CD4-positive, alpha-beta T cell treated with Interleukin-17A for 1 hour (primary cell): ENCODE measurements at regions not wholly inside any gene's neighbourhood (a gene's known extent, or its start where the extent isn't known, plus 50 kb on each side); places are given as distances from the start of the nearest gene placed in this dataset.

Experiments used
- DNase-seq: peaks from one replicate; pipeline ENCODE4 v3.0.0-alpha.2; 2020

GRCh38 chr15:94607176-94607654 is 375.9 kb downstream of the MCTP2 start:
- DNase-seq = no peak

- DNase-seq = no peak
Measured at GRCh38 chr15:94610069-94610468, 378.7 kb downstream of the MCTP2 start.

GRCh38 chr15:94610485-94610884 is 379.1 kb downstream of the MCTP2 start:
- DNase-seq = no peak

DNA sequence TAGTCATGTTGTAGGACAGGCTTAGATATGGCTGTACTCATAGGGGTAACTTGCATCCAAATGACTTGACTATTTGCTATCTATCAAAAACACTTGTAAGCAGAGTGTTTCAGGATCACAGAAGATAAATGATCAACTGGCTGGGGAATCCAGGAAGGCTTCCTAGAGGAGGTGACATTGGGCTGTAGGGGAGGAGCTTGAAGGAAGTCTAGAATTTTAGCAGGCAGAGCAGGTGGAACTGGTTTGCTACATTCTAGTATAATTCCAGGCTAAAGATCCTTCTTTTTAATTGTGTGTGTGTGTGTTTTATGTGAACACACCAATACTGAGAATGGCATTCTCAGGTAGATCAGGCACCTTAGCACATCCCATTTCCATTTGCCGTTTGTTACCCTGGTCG is 380.3 kb downstream of the MCTP2 start:
- no peak for DNase-seq

DNA sequence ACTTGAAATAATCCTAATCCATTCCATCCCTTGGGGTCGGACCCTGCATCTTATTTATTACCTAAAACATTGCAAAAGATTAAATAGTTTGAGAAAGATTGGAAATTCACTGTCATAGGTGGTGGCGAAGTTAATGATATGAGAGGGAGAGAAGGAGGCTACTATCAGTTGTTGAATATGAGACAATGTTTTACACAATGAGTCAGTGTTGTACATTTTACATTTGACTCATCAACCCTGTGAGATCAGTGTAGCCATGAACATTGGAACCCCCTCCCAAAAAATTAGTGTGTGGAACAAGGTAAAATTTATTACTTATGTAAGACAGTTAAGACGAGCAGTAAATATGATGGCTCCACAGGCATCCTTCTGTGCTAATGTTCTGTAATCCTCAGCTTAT is 384.3 kb downstream of the MCTP2 start:
- no peak for DNase-seq

- DNase-seq = no peak
Measured at GRCh38 chr15:94620632-94621031, 389.3 kb downstream of the MCTP2 start.

DNA sequence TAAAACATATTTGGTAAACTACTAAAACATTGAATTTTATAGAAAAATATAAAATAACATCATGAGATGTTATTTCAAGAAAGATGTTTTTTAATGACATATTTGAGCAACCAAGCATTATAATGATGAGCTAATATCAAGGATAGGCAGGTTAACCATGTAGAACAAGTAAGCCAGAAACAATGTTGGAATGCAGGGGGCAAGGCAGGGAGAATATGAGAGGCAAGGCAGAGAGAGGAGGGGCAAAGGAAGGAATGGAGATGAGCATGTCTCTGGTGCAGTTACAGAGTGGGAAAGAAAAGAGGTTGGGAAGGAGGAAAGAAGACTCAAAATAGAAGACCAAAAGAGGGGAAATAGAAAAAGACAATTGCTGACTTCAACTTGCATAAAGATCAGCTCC is 390.4 kb downstream of the MCTP2 start:
- no peak for DNase-seq

GRCh38 chr15:94626949-94627348 is 395.6 kb downstream of the MCTP2 start:
- DNase-seq = no peak

- no peak for DNase-seq
Measured at GRCh38 chr15:94631608-94632007, 400.2 kb downstream of the MCTP2 start.

DNA sequence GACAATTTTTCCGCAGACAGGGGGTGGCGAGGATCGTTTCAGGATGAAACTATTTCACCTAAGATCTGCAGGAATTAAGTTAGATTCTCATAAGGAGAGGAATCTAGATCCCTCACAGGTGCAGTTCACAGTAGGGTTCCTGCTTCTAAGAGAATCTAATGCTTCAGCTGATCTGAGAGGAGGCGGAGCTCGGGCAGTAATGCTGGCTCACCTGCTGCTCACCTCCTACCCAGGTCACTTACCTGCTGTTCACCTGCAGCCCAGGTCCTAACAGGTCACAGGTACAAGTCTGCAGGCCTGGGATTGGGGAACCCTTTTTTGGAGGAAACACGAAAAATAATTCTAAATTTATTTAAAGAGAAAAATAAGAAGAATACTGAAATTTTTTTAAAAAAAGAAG is 406.8 kb downstream of the MCTP2 start:
- no peak for DNase-seq

DNA sequence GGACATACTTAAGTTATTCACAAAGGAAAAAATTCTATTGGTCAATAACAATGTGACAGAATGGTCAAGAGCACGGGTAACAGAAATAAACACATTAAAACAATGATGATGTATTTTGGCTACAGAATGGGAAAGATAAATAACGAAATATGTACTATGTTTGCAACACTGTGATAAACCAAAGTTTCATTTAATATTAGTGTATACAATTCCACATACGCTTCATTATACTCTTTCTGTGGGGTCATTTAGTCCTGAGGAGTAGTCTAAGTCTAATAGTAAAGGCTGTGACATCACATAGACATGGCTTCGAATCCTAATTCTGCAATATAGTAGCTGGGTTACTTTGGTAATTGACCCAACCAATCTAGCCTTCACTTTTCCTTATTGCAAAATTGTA is 408.3 kb downstream of the MCTP2 start:
- DNase-seq = no peak

DNA sequence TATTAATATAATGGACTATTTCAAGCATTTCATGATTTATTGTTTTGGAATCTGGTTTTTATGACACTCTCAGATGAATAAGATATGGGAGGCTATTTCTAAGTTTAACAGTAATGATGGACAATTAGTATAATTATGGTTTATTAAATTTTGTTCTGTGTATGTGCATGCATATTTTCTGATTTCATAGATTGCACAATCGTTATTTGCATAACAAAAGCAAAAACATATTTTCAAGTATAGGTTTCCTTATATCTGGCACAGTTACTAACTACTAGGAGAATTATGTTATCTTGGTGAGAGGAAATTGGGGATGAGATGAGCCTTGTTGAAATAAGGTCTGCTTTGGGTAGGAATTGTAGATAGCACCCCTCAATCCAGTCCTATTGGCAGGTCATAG is 413.1 kb downstream of the MCTP2 start:
- DNase-seq = no peak

DNA sequence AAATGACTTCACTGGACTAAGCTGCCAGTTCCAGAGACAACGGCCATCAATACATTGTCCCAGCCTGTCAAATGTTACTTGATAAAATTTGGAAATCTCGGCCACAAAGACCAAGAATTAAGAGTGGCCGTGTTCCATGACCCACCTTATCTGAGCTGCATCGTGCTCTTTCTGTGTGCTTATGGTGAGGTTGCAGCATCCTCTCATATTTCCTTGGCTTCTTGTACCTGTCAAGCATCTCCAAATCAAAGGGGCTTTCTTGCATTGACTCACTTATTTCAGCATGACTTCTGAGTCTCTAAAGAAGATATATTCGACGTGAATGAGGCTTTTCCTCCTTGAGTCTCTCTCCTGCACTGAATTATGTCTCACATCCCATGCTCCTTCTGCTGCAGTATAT is 421.7 kb downstream of the MCTP2 start:
- DNase-seq = no peak

- no peak for DNase-seq
Measured at GRCh38 chr15:94655249-94655880, 424.0 kb downstream of the MCTP2 start.

DNA sequence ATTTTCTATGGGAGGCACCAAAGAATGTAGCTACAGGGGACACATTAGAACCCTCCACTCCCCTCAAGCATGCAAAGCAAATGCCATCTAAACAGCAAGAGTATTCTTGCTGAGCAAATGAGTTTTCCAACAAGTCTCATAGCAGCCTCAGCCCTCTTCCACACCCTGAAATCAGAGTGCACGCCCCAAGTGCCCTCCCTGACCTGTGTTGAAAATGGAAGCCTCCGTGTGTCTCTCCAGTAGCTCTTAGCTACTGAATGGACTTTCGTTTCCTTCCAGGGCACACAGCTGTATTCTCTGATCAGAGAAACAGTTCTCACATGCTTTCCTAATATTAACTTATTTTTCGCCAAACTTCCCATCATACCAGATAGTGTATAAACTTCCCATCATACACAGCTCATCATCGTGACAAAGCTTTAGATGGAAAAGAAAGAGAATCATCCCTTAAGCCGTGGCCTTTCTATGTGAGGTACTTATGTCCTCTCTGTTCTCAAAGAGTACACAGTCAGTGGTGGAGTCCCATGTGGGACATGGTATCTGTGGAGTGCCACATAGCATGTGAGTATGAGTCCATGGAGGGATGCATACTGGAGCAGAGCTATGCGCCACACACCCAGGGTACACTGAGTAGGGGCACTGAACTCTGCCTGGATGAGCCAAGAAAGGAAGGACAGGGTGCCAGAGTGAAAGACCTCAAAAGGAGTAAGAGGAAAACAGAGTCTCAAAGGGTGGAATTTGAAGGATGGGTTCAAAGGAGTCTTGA is 434.5 kb downstream of the MCTP2 start:
- no peak for DNase-seq

DNA sequence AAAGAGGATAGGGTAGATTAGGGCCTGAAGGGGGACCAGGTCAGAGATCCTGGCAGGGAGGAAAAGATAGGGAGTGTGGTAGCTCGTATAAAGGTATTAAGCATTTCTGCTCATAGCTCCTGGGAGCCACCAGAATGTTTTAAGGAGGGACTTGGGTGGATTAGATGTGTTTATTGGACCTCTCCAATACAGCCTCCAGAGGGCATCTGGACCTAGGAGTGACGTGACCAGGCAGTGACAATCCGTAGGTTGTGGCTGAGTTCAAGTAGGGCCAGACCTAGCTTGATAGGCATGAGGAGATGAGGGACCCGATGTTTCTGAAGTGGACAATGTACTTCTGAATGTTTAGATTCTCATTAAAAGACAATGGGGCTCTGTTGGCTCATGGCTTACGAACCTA is 435.2 kb downstream of the MCTP2 start:
- no peak for DNase-seq

DNA sequence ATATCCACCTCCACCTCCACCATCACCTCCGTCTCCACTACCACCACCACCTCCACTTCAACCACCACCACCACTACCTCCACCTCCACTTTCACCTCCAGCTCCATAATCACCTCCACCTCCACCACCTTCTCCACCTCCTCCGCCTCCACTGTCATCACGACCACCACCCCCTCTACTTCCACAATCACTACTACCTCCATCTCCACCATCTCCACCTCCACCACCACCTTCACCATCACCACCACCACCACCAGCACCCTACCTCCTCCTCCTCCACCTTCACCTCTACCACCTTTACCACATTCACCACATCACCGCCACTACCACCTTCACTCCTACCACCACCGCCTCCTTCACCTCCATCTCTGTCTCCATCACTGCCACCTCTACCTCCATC is 435.7 kb downstream of the MCTP2 start:
- no peak for DNase-seq

GRCh38 chr15:94670438-94671034 is 439.2 kb downstream of the MCTP2 start:
- DNase-seq = peak; percentile 2

DNA sequence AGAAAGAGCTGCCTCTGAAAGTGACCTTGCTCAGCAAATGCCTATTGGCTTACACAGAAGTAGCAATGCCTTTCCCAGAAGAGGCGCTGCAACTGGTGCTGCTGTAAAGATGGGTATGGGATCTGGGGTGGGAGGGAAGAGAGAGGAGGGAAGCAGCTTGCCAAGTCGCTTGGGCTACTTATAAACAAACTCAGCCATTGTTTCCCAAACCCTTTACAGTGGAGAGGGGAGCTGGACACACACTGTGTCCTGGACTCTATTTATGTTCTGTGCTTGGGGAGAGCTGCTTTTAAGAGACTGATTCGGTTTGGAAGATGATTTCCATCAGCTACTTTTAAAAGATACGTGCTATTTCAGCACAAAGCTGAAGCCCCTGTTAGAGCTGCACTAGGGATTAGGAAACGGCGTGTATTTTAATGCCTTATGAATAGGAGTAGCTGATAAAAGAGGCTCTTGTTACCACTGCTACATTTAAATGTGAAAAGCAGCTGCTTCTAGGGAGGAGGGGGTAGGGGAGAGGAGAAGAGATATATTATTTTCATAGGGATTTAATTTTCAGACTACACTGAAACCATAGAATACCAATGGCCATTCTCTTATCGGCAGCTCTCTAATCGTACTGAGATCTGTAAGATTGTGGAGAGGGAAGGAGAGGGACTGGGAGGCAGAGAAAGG is 440.6 kb downstream of the MCTP2 start:
- no peak for DNase-seq

- DNase-seq = no peak
Measured at GRCh38 chr15:94673801-94674200, 442.4 kb downstream of the MCTP2 start.

- DNase-seq = no peak
Measured at GRCh38 chr15:94674296-94674695, 442.9 kb downstream of the MCTP2 start.

DNA sequence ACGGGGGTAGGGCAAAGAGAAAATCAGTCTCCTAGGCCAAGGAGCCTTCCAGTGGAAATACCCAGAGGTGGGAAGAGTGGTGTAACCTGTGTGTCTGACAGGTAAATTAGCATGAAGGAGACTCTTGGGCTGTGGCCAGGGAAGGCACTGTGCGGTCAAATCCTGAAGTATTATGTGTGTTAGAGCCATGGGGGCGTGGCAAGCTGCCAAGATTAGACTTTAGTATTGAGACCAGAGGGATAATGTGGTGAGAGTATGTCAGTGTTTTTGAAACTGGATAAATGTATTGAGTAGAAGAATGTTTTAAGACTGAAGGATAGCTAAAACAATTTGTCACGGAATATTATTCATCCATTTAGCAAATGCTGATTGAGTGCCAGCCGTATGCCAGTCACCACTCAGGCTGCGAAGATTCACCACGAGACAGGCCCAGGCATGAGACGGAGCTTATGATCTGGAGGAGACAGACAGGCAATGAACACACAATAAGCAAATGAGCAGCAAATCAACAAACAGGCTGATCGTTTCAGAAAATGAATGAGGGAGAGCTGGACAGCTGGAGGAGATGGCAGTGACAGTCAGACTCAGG is 445.9 kb downstream of the MCTP2 start:
- DNase-seq = no peak

GRCh38 chr15:94682171-94682570 is 450.8 kb downstream of the MCTP2 start:
- no peak for DNase-seq
